HepG2 (cell line): ENCODE measurements at regions not wholly inside any gene's neighbourhood (a gene's known extent, or its start where the extent isn't known, plus 50 kb on each side); places are given as distances from the start of the nearest gene placed in this dataset.

Experiments used
- ATAC-seq: fragments of 200-7000 bp; cut with Tn5 transposase; 3 replicates; pipeline ENCODE4 v1.9.1; 2020; ENCODE audit warnings: mild to moderate bottlenecking, moderate library complexity
- BruUV-seq: library from RNA; stranded (reverse); fragments of 400-500 nt; replicated peaks from 2 replicates; lab custom pipeline; 2021; lab: Mats Ljungman, UMichigan
- CTCF ChIA-PET: fragments of 300-600 bp; formaldehyde crosslinking; extraction: SDS; loops from one replicate; lab custom pipeline; 2021; ENCODE audit warnings: low total read pairs, inconsistent platforms, low intra/inter-chr PET ratio; lab: Yijun Ruan, JAX
- POLR2A ChIA-PET: fragments of 350-600 bp; sonication (Branson Sonifier 250); formaldehyde crosslinking; loops from one replicate; lab custom pipeline; 2020; ENCODE audit warnings: antibody characterized with exemption, inconsistent platforms; lab: Yijun Ruan, JAX
- DNase-seq: peaks from one replicate; pipeline ENCODE4 v3.0.0-alpha.2; 2015; ENCODE audit warnings: low spot score
- FAIRE-seq: peaks from 3 replicates; lab custom pipeline; 2011; peaks lifted over from hg19 to GRCh38; lab: Jason Lieb, UNC
- H2AFZ ChIP-seq: one replicate; pipeline ENCODE4 v1.6.1; 2011; ENCODE audit warnings: low read length, inconsistent platforms
- H3K27ac ChIP-seq: fragments of 300-600 bp; 3 replicates; pipeline ENCODE4 v1.8.0; 2011; ENCODE audit warnings: mixed run types, mild to moderate bottlenecking, mixed read lengths, low read length, inconsistent platforms; ENCODE audit not compliant: insufficient read depth; ENCODE audit errors: extremely low read length
- H3K27me3 ChIP-seq, 2 experiments: fragments of 200-600 bp in 1 of 2; 2 replicates in 1 of 2; 3 replicates in 1 of 2; pipeline versions ENCODE4 v1.6.0 to v1.8.0; 2011; ENCODE audit warnings: low read length in 2 of 2, mild to moderate bottlenecking in 2 of 2, moderate library complexity in 2 of 2, inconsistent platforms in 1 of 2; ENCODE audit not compliant: insufficient read depth in 2 of 2, control insufficient read depth in 1 of 2
- H3K36me3 ChIP-seq, 2 experiments: fragments of 200-600 bp in 1 of 2; replicated peaks in 1 of 2; 2 replicates in 1 of 2; 3 replicates in 1 of 2; pipeline versions ENCODE4 v1.5.1 to v1.8.0; 2011; ENCODE audit warnings: low read length in 2 of 2, inconsistent platforms in 1 of 2; ENCODE audit not compliant: insufficient read depth in 2 of 2, control insufficient read depth in 1 of 2
- H3K4me1 ChIP-seq: 2 replicates; pipeline ENCODE4 v1.5.1; 2012; ENCODE audit warnings: low read length, inconsistent platforms; ENCODE audit not compliant: insufficient read depth
- H3K4me2 ChIP-seq: 2 replicates; pipeline ENCODE4 v1.6.0; 2011; ENCODE audit warnings: low read depth, low read length, inconsistent platforms
- H3K4me3 ChIP-seq, 3 experiments: fragments of 200-600 bp in 1 of 3; sonication (generic), shearing (Covaris generic) in 1 of 3; replicated peaks in 1 of 3; 2 replicates each; pipeline ENCODE4 v1.5.1; 2011 to 2016; ENCODE audit warnings: low read length in 3 of 3, inconsistent platforms in 2 of 3, low read depth in 2 of 3, mild to moderate bottlenecking in 2 of 3, control low read depth in 1 of 3, mixed read lengths in 1 of 3; ENCODE audit not compliant: insufficient read depth in 1 of 3
- H3K79me2 ChIP-seq: one replicate; pipeline ENCODE4 v1.6.1; 2011; ENCODE audit warnings: low read length, inconsistent platforms; ENCODE audit not compliant: insufficient read depth
- H3K9ac ChIP-seq: 2 replicates; pipeline ENCODE4 v1.6.0; 2011; ENCODE audit warnings: mild to moderate bottlenecking, low read depth, low read length, inconsistent platforms; ENCODE audit not compliant: insufficient read depth
- H3K9me3 ChIP-seq: 2 replicates; pipeline ENCODE4 v1.5.1; 2012; ENCODE audit warnings: mild to moderate bottlenecking, low read length
- H4K20me1 ChIP-seq: 2 replicates; pipeline ENCODE4 v1.6.0; 2011; ENCODE audit warnings: inconsistent platforms, mild to moderate bottlenecking, low read length, moderate library complexity; ENCODE audit not compliant: insufficient read depth
- ATF7 ChIP-seq, 2 experiments: fragments of 450-650 bp in 1 of 2; sonication (generic) in 1 of 2; formaldehyde crosslinking in 1 of 2; IDR thresholded peaks; 2 replicates each; pipeline versions ENCODE4 v1.4.0 to v1.6.1; 2016 to 2020; ENCODE audit warnings: antibody characterized with exemption in 1 of 2, mild to moderate bottlenecking in 1 of 2, missing genetic modification reagents in 1 of 2
- ELF3 ChIP-seq: IDR thresholded peaks from 2 replicates; pipeline ENCODE4 v1.6.1; 2016; ENCODE audit warnings: missing genetic modification reagents, missing compliant biosample characterization
- FIP1L1 ChIP-seq: fragments of 200-400 bp; formaldehyde crosslinking; IDR thresholded peaks from 2 replicates; pipeline ENCODE4 v1.6.1; 2018; ENCODE audit warnings: low read depth, mild to moderate bottlenecking, low read length, moderate library complexity, borderline replicate concordance; ENCODE audit not compliant: insufficient read depth
- KDM5B ChIP-seq: sonication (generic); formaldehyde crosslinking; IDR thresholded peaks from 2 replicates; pipeline ENCODE4 v1.4.0; 2020; ENCODE audit warnings: missing genetic modification reagents, mild to moderate bottlenecking, borderline replicate concordance
- MXD4 ChIP-seq: IDR thresholded peaks from 2 replicates; pipeline ENCODE4 v1.6.1; 2016; ENCODE audit warnings: mild to moderate bottlenecking, missing biosample characterization, missing genetic modification reagents
- NFYC ChIP-seq: IDR thresholded peaks from 2 replicates; pipeline ENCODE4 v1.6.1; 2016; ENCODE audit warnings: missing genetic modification reagents, missing compliant biosample characterization
- NR2C2 ChIP-seq: sonication (generic); formaldehyde crosslinking; IDR thresholded peaks from 2 replicates; pipeline ENCODE4 v1.4.0; 2020; ENCODE audit warnings: missing genetic modification reagents, mild to moderate bottlenecking, moderate library complexity, borderline replicate concordance
- SATB2 ChIP-seq: sonication (generic); formaldehyde crosslinking; IDR thresholded peaks from 2 replicates; pipeline ENCODE4 v1.5.0; 2020; ENCODE audit warnings: missing genetic modification reagents
- SRF ChIP-seq: IDR thresholded peaks from 2 replicates; pipeline ENCODE4 v1.6.1; 2011; ENCODE audit warnings: mild to moderate bottlenecking, low read depth, low read length, moderate library complexity
- YEATS2 ChIP-seq: sonication (generic); formaldehyde crosslinking; IDR thresholded peaks from 2 replicates; pipeline ENCODE4 v1.4.0; 2020; ENCODE audit warnings: missing genetic modification reagents, borderline replicate concordance
- ZNF205 ChIP-seq: IDR thresholded peaks from 2 replicates; pipeline ENCODE4 v1.6.1; 2018; ENCODE audit warnings: missing biosample characterization, missing genetic modification reagents
- ZNF556 ChIP-seq: sonication (generic); formaldehyde crosslinking; IDR thresholded peaks from 2 replicates; pipeline ENCODE4 v1.4.0; 2020; ENCODE audit warnings: mild to moderate bottlenecking, missing genetic modification reagents, borderline replicate concordance
- ZNF570 ChIP-seq: sonication (generic); formaldehyde crosslinking; IDR thresholded peaks from 2 replicates; pipeline ENCODE4 v1.4.0; 2020; ENCODE audit warnings: mild to moderate bottlenecking, missing genetic modification reagents, borderline replicate concordance
- ZNF670 ChIP-seq: sonication (generic); formaldehyde crosslinking; IDR thresholded peaks from 2 replicates; pipeline ENCODE4 v1.8.0; 2022; ENCODE audit warnings: mild to moderate bottlenecking, missing genetic modification reagents, borderline replicate concordance
- ZNF749 ChIP-seq: sonication (generic); formaldehyde crosslinking; IDR thresholded peaks from 2 replicates; pipeline ENCODE4 v1.8.0; 2022; ENCODE audit warnings: mild to moderate bottlenecking, missing genetic modification reagents, moderate library complexity, borderline replicate concordance
- ZSCAN25 ChIP-seq: sonication (generic); formaldehyde crosslinking; IDR thresholded peaks from 2 replicates; pipeline ENCODE4 v1.8.0; 2022; ENCODE audit warnings: mild to moderate bottlenecking, missing genetic modification reagents
- WGBS: methylation state at CpG from one replicate; pipeline ENCODE4 v1.1.6; 2017; ENCODE audit warnings: low lambda C conversion rate; 5-methylcytosine and 5-hydroxymethylcytosine counted together
- in situ Hi-C: cut with HindIII; loops from 2 replicates; pipeline ENCODE4 v1.10.0; 2017; ENCODE audit warnings: low pct_unique_long_range_greater_than_20kb; ENCODE audit not compliant: extremely low pct_ligation_motif_present
- intact Hi-C: fragments of 100-400 bp; cut with micrococcal nuclease; formaldehyde crosslinking; loops from one replicate; pipeline ENCODE4 v1.10.0; 2022; ENCODE audit not compliant: unreplicated experiment
- TF ChIP-seq, protein P1 (sequence below): sonication (generic); formaldehyde crosslinking; IDR thresholded peaks from 2 replicates; pipeline ENCODE4 v1.4.0; 2020; ENCODE audit warnings: missing genetic modification reagents, borderline replicate concordance

DNA sequence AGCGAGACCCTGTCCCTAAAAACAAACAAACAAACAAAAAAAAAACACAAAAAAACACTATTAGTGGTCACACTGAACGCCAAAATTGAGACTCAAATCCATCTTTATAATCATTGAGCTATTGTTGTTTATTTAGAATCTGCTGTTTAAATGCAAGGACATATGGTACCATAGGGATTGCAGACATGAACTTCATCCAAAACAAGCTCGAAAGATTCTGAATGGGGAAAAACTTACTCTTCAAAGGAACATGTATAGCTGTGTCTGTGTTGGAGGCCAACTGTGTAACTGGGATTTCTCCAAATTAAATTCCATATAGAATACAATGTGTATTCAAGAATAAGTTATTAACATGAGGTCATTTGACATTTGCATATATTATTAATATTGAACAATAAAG is 74.7 kb upstream of the GPR158 start:
- BruUV-seq, result no TSS peak
- 32% methylated on average over 3 of the region's 3 CpGs for WGBS
- H3K27ac ChIP-seq, result no peak overlapping the region
- H3K4me3 ChIP-seq, result no peak overlapping the region
- in situ Hi-C loops (no loop called here), intact Hi-C loops (no loop called here)
- no peaks in the 10 kb centered on the region for H4K20me1 ChIP-seq
- H3K36me3 ChIP-seq, result no peaks in the 10 kb centered on the region
- no peak overlapping the region for H2AFZ ChIP-seq
- no peak overlapping the region for H3K9ac ChIP-seq
- ATAC-seq (no peak), FAIRE-seq (no peak), DNase-seq (no peak)
- ChIA-PET POLR2A (no interaction called here), CTCF (no interaction called here)
- no peaks in the 10 kb centered on the region; a peak in 3 of 5 replicates for H3K27me3 ChIP-seq
- TF ChIP-seq ELF3 (CRISPR knock-in tag), result no peak
- TF ChIP-seq ZNF205, result no peak
- TF ChIP-seq ZNF556 (CRISPR knock-in tag), result no peak
- TF ChIP-seq ZSCAN25 (CRISPR knock-in tag), result no peak
- no peak for TF ChIP-seq FIP1L1
- TF ChIP-seq ZNF749 (CRISPR knock-in tag), result no peak
- TF ChIP-seq, protein P1, sequence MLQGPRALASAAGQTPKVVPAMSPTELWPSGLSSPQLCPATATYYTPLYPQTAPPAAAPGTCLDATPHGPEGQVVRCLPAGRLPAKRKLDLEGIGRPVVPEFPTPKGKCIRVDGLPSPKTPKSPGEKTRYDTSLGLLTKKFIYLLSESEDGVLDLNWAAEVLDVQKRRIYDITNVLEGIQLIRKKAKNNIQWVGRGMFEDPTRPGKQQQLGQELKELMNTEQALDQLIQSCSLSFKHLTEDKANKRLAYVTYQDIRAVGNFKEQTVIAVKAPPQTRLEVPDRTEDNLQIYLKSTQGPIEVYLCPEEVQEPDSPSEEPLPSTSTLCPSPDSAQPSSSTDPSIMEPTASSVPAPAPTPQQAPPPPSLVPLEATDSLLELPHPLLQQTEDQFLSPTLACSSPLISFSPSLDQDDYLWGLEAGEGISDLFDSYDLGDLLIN (CRISPR knock-in tag), result no peak
- no peak for TF ChIP-seq YEATS2
- no peak for TF ChIP-seq ZNF670
- no peak for TF ChIP-seq MXD4 (CRISPR knock-in tag)
- no peak for TF ChIP-seq KDM5B
- no peak for TF ChIP-seq SRF
- no peak for TF ChIP-seq NR2C2 (CRISPR knock-in tag)
- no peak for TF ChIP-seq SATB2 (CRISPR knock-in tag)
- no peak for TF ChIP-seq ZNF570 (CRISPR knock-in tag)
- no peak for TF ChIP-seq NFYC (CRISPR knock-in tag)
- TF ChIP-seq ATF7 (IDR thresholded peaks at IDR 0.05), result no peak
- TF ChIP-seq ATF7 (CRISPR knock-in tag; IDR thresholded peaks at IDR 0.05), result no peak
- H3K9me3 ChIP-seq, result no peaks in the 10 kb centered on the region
- H3K4me2 ChIP-seq, result no peak overlapping the region
- no peaks in the 10 kb centered on the region for H3K79me2 ChIP-seq
- no peaks in the 10 kb centered on the region for H3K4me1 ChIP-seq
